H9 (cell line): ENCODE measurements at regions not wholly inside any gene's neighbourhood (a gene's known extent, or its start where the extent isn't known, plus 50 kb on each side); places are given as distances from the start of the nearest gene placed in this dataset.

Source experiments
- DNase-seq: peaks from one replicate; pipeline ENCODE4 v3.0.0-alpha.2; 2017
- H2AFZ ChIP-seq: one replicate; pipeline ENCODE4 v1.6.1; 2013; ENCODE audit warnings: mild to moderate bottlenecking, low read length, control low read depth, moderate library complexity
- H2AK5ac ChIP-seq: 2 replicates; pipeline ENCODE4 v1.6.1; 2013; ENCODE audit warnings: low read length, control low read depth, mixed read lengths; ENCODE audit not compliant: insufficient read length
- H2BK120ac ChIP-seq: one replicate; pipeline ENCODE4 v1.6.1; 2013; ENCODE audit warnings: low read depth, mild to moderate bottlenecking, low read length, control low read depth, inconsistent platforms; ENCODE audit not compliant: poor library complexity, severe bottlenecking
- H2BK12ac ChIP-seq: 2 replicates; pipeline ENCODE4 v1.6.1; 2013; ENCODE audit warnings: low read length, control low read depth, mixed read lengths, low read depth; ENCODE audit not compliant: insufficient read length
- H2BK15ac ChIP-seq: 2 replicates; pipeline ENCODE4 v1.6.1; 2013; ENCODE audit warnings: low read depth, low read length, control low read depth
- H2BK20ac ChIP-seq: one replicate; pipeline ENCODE4 v1.6.1; 2013; ENCODE audit warnings: low read depth, mild to moderate bottlenecking, low read length, control low read depth, inconsistent platforms; ENCODE audit not compliant: poor library complexity, severe bottlenecking
- H2BK5ac ChIP-seq: 2 replicates; pipeline ENCODE4 v1.6.1; 2013; ENCODE audit warnings: low read length, control low read depth, mixed read lengths; ENCODE audit not compliant: insufficient read length
- H3K14ac ChIP-seq: 2 replicates; pipeline ENCODE4 v1.6.1; 2013; ENCODE audit warnings: low read length, control low read depth; ENCODE audit not compliant: insufficient read depth
- H3K18ac ChIP-seq: 2 replicates; pipeline ENCODE4 v1.6.1; 2013; ENCODE audit warnings: low read depth, mild to moderate bottlenecking, mixed read lengths, low read length, control low read depth; ENCODE audit not compliant: insufficient read length
- H3K23ac ChIP-seq: 2 replicates; pipeline ENCODE4 v1.6.1; 2013; ENCODE audit warnings: low read length, control low read depth, mixed read lengths, low read depth; ENCODE audit not compliant: insufficient read length
- H3K23me2 ChIP-seq: 2 replicates; pipeline ENCODE4 v1.6.1; 2013; ENCODE audit warnings: low read depth, mild to moderate bottlenecking, mixed read lengths, low read length, control low read depth; ENCODE audit not compliant: insufficient read length, poor library complexity, severe bottlenecking
- H3K27ac ChIP-seq: 2 replicates; pipeline ENCODE4 v1.5.1; 2013; ENCODE audit warnings: low read length, control low read depth, mixed read lengths, low read depth; ENCODE audit not compliant: insufficient read length
- H3K27me3 ChIP-seq: 2 replicates; pipeline ENCODE4 v1.6.1; 2013; ENCODE audit warnings: low read length, control low read depth, inconsistent platforms; ENCODE audit not compliant: insufficient read depth
- H3K4ac ChIP-seq: 2 replicates; pipeline ENCODE4 v1.6.1; 2013; ENCODE audit warnings: low read depth, mild to moderate bottlenecking, control low read depth, inconsistent platforms, low read length, moderate library complexity
- H3K4me1 ChIP-seq: 2 replicates; pipeline ENCODE4 v1.6.1; 2013; ENCODE audit warnings: low read length, control low read depth, inconsistent platforms; ENCODE audit not compliant: insufficient read depth
- H3K4me2 ChIP-seq: 2 replicates; pipeline ENCODE4 v1.6.1; 2013; ENCODE audit warnings: low read length, control low read depth, mixed read lengths; ENCODE audit not compliant: insufficient read length, insufficient read depth
- H3K56ac ChIP-seq: 2 replicates; pipeline ENCODE4 v1.6.1; 2013; ENCODE audit warnings: low read depth, mild to moderate bottlenecking, mixed read lengths, low read length, control low read depth; ENCODE audit not compliant: insufficient read length
- H3K79me1 ChIP-seq: 2 replicates; pipeline ENCODE4 v1.6.1; 2013; ENCODE audit warnings: low read depth, mild to moderate bottlenecking, moderate library complexity, low read length, control low read depth, inconsistent platforms; ENCODE audit not compliant: insufficient read depth, poor library complexity, severe bottlenecking
- H3K79me2 ChIP-seq: 2 replicates; pipeline ENCODE4 v1.6.1; 2013; ENCODE audit warnings: low read length, control low read depth, inconsistent platforms; ENCODE audit not compliant: insufficient read depth
- H3K9ac ChIP-seq: 2 replicates; pipeline ENCODE4 v1.6.1; 2013; ENCODE audit warnings: low read length, control low read depth, mixed read lengths; ENCODE audit not compliant: insufficient read length; ENCODE audit errors: extremely low read depth
- H3K9me3 ChIP-seq: one replicate; pipeline ENCODE4 v1.6.1; 2013; ENCODE audit warnings: low read depth, low read length, inconsistent platforms; ENCODE audit not compliant: control insufficient read depth
- H3T11ph ChIP-seq: one replicate; pipeline ENCODE4 v1.6.1; 2013; ENCODE audit warnings: mild to moderate bottlenecking, low read length, control low read depth, inconsistent platforms
- H4K20me1 ChIP-seq: one replicate; pipeline ENCODE4 v1.6.1; 2013; ENCODE audit not compliant: control insufficient read depth, insufficient read length, insufficient read depth
- H4K5ac ChIP-seq: 2 replicates; pipeline ENCODE4 v1.6.1; 2013; ENCODE audit warnings: low read depth, mild to moderate bottlenecking, mixed read lengths, low read length, control low read depth; ENCODE audit not compliant: insufficient read length
- H4K8ac ChIP-seq: replicated peaks from 2 replicates; pipeline ENCODE4 v1.6.1; 2013; ENCODE audit warnings: low read length, control low read depth, mixed read lengths, low read depth; ENCODE audit not compliant: insufficient read length
- H4K91ac ChIP-seq: 2 replicates; pipeline ENCODE4 v1.6.1; 2013; ENCODE audit warnings: low read depth, mild to moderate bottlenecking, moderate library complexity, mixed read lengths, low read length, control low read depth; ENCODE audit not compliant: insufficient read length
- H3K27ac Mint-ChIP-seq, 3 experiments: 2 replicates in 2 of 3; 3 replicates in 1 of 3; pipeline ENCODE4 v1.8.0; 2020 to 2021; ENCODE audit warnings: mixed read lengths in 3 of 3, mild to moderate bottlenecking in 1 of 3, moderate library complexity in 1 of 3
- H3K27me3 Mint-ChIP-seq: 2 replicates; pipeline ENCODE4 v1.8.0; 2021; ENCODE audit warnings: low read depth, mild to moderate bottlenecking, moderate library complexity, mixed read lengths
- H3K36me3 Mint-ChIP-seq, 3 experiments: 2 replicates in 2 of 3; 3 replicates in 1 of 3; pipeline ENCODE4 v1.8.0; 2020 to 2021; ENCODE audit warnings: low read depth in 3 of 3, mixed read lengths in 3 of 3; ENCODE audit not compliant: insufficient read depth in 1 of 3
- H3K4me1 Mint-ChIP-seq, 2 experiments: 2 replicates each; pipeline ENCODE4 v1.8.0; 2020; ENCODE audit warnings: mixed read lengths in 2 of 2
- H3K4me3 Mint-ChIP-seq, 2 experiments: 2 replicates in 1 of 2; 3 replicates in 1 of 2; pipeline ENCODE4 v1.8.0; 2020 to 2021; ENCODE audit warnings: mild to moderate bottlenecking in 2 of 2, mixed read lengths in 2 of 2, moderate library complexity in 1 of 2
- H3K9me3 Mint-ChIP-seq, 2 experiments: 2 replicates in 1 of 2; 3 replicates in 1 of 2; pipeline ENCODE4 v1.8.0; 2020; ENCODE audit warnings: mild to moderate bottlenecking in 2 of 2, mixed read lengths in 2 of 2, moderate library complexity in 1 of 2
- WGBS: extraction: QIAGEN DNeasy Blood & Tissue Kit; methylation state at CpG from one replicate; pipeline ENCODE4 v1.1.7; 2013; ENCODE audit warnings: missing lambda C conversion rate, low lambda C conversion rate, mixed read lengths; ENCODE audit not compliant: insufficient read length; ENCODE audit errors: extremely low coverage; 5-methylcytosine and 5-hydroxymethylcytosine counted together
- TF ChIP-seq, protein P1 (sequence below): fragments of 200-600 bp; sonication (generic); conservative IDR thresholded peaks from 3 replicates; pipeline ENCODE4 v1.8.0; 2021; ENCODE audit warnings: antibody characterized with exemption, mild to moderate bottlenecking

DNA sequence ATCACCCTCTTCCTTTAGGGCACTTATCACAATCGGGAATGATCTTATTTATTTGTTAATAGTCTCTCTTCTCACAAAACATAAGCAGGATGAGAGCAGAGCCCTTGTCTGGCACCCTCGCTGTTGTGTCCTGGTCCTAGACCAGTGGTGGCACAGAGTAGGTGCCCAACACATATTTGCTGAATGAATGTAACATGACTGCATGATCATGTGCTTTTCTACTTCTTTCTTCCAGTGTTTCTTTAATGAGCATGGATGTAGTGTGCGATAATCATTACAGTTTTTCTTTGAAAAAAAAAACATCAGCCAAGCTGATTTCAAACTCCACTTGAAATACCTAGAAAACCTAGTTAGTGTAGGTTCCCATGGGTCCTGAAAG is 164.1 kb downstream of the CHIC2 start:
- Histone ChIP-seq H3K4me1 (peaks cover 5% of the 10 kb centered on the region), H3K9me3 (no peaks in the 10 kb centered on the region), H3K14ac (no peak overlapping the region), H3K4ac (no peak overlapping the region), H4K8ac (no peak overlapping the region), H2BK120ac (no peak overlapping the region), H2AFZ (no peak overlapping the region), H3K79me1 (no peaks in the 10 kb centered on the region), H3K18ac (no peak overlapping the region), H3K23ac (no peak overlapping the region), H4K5ac (no peak overlapping the region), H3K79me2 (no peaks in the 10 kb centered on the region), H3K27me3 (no peaks in the 10 kb centered on the region; the same call in 1 of the 2 replicates), H2BK5ac (no peak overlapping the region), H3K27ac (no peak overlapping the region), H2BK15ac (no peak overlapping the region), H2BK20ac (no peak overlapping the region), H4K20me1 (no peaks in the 10 kb centered on the region), H3K23me2 (no peaks in the 10 kb centered on the region), H2AK5ac (no peak overlapping the region), H3K9ac (no peak overlapping the region), H3T11ph (no peak overlapping the region), H3K4me2 (no peak overlapping the region), H3K56ac (no peak overlapping the region), H2BK12ac (no peak overlapping the region), H4K91ac (no peak overlapping the region)
- TF ChIP-seq, protein P1, sequence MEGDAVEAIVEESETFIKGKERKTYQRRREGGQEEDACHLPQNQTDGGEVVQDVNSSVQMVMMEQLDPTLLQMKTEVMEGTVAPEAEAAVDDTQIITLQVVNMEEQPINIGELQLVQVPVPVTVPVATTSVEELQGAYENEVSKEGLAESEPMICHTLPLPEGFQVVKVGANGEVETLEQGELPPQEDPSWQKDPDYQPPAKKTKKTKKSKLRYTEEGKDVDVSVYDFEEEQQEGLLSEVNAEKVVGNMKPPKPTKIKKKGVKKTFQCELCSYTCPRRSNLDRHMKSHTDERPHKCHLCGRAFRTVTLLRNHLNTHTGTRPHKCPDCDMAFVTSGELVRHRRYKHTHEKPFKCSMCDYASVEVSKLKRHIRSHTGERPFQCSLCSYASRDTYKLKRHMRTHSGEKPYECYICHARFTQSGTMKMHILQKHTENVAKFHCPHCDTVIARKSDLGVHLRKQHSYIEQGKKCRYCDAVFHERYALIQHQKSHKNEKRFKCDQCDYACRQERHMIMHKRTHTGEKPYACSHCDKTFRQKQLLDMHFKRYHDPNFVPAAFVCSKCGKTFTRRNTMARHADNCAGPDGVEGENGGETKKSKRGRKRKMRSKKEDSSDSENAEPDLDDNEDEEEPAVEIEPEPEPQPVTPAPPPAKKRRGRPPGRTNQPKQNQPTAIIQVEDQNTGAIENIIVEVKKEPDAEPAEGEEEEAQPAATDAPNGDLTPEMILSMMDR: no peak
- Mint-ChIP-seq H3K27ac (no peak overlapping the region), H3K4me1 (peaks cover 0 to 6% of the 10 kb centered on the region in 2 experiments; a peak in 3 of 4 replicates), H3K36me3 (no peaks in the 10 kb centered on the region), H3K9me3 (no peaks in the 10 kb centered on the region), H3K27me3 (peaks cover 23% of the 10 kb centered on the region), H3K4me3 (no peak overlapping the region)
- no CpG with 5 or more reads among the region's 3 CpGs for WGBS
- no peak for DNase-seq
